ENCODE measurements at regions not wholly inside any gene's neighbourhood (a gene's known extent, or its start where the extent isn't known, plus 50 kb on each side); places are given as distances from the start of the nearest gene placed in this dataset.

GRCh38 chr4:36815536-36815935 lies 429.0 kb upstream of the NWD2 start:
- no peaks in the 10 kb centered on the region for H3K9me3 ChIP-seq
- no peaks in the 10 kb centered on the region for H3K27me3 ChIP-seq
- TF ChIP-seq EP300 (IDR thresholded peaks at IDR 0.05) (no peak), CTCF (IDR thresholded peaks at IDR 0.05) (no peak), POLR2A (IDR thresholded peaks at IDR 0.05) (no peak)
- no peaks in the 10 kb centered on the region for H3K4me1 ChIP-seq
- DNase-seq (ENCODE audit: low spot score in 2 of 2), result no peak
- no peak overlapping the region for H3K27ac ChIP-seq
- no peaks in the 10 kb centered on the region for H3K36me3 ChIP-seq
- no peak overlapping the region for H3K4me3 ChIP-seq
- 79 to 87% methylated on average over 4 of the region's 4 CpGs for WGBS, 2 donors

GRCh38 chr4:36823199-36823967 lies 421.2 kb upstream of the NWD2 start:
- H3K36me3 ChIP-seq, result no peaks in the 10 kb centered on the region
- no peaks in the 10 kb centered on the region for H3K4me1 ChIP-seq
- no peaks in the 10 kb centered on the region for H3K9me3 ChIP-seq
- H3K27ac ChIP-seq, result no peak overlapping the region
- DNase-seq (ENCODE audit: low spot score in 2 of 2), result no peak
- H3K27me3 ChIP-seq, result no peaks in the 10 kb centered on the region
- no peak overlapping the region for H3K4me3 ChIP-seq
- TF ChIP-seq CTCF (IDR thresholded peaks at IDR 0.05), result no peak
- 85 to 87% methylated on average over 12 of the region's 12 CpGs for WGBS, 2 donors

- no peaks in the 10 kb centered on the region for H3K27me3 ChIP-seq
- no peak for TF ChIP-seq EP300 (IDR thresholded peaks at IDR 0.05)
- no peak for TF ChIP-seq CTCF (IDR thresholded peaks at IDR 0.05)
- TF ChIP-seq POLR2A (IDR thresholded peaks at IDR 0.05), result no peak
- no peaks in the 10 kb centered on the region for H3K4me1 ChIP-seq
- DNase-seq (ENCODE audit: low spot score in 2 of 2), result no peak
- 68 to 78% methylated on average over 3 of the region's 3 CpGs for whole genome bisulfite sequencing, 2 donors
- no peak overlapping the region for H3K27ac ChIP-seq
- H3K9me3 ChIP-seq, result no peaks in the 10 kb centered on the region
- H3K36me3 ChIP-seq, result no peaks in the 10 kb centered on the region
- H3K4me3 ChIP-seq, result no peak overlapping the region
Observed at GRCh38 chr4:36824682-36825081, 419.9 kb upstream of the NWD2 start.

GRCh38 chr4:36835246-36835645 lies 409.3 kb upstream of the NWD2 start:
- Histone ChIP-seq H3K27me3 (no peaks in the 10 kb centered on the region), H3K4me1 (no peaks in the 10 kb centered on the region), H3K4me3 (no peak overlapping the region), H3K36me3 (no peaks in the 10 kb centered on the region), H3K27ac (no peak overlapping the region), H3K9me3 (no peaks in the 10 kb centered on the region)
- 64 to 89% methylated on average over 4 of the region's 4 CpGs for WGBS, 2 donors
- TF ChIP-seq POLR2A (IDR thresholded peaks at IDR 0.05), result no peak
- TF ChIP-seq CTCF (IDR thresholded peaks at IDR 0.05), result no peak
- no peak for TF ChIP-seq EP300 (IDR thresholded peaks at IDR 0.05)
- DNase-seq (ENCODE audit: low spot score in 2 of 2), result no peak

- Histone ChIP-seq H3K36me3 (no peaks in the 10 kb centered on the region), H3K4me1 (no peaks in the 10 kb centered on the region), H3K9me3 (no peaks in the 10 kb centered on the region), H3K27me3 (no peaks in the 10 kb centered on the region), H3K27ac (no peak overlapping the region), H3K4me3 (no peak overlapping the region)
- TF ChIP-seq CTCF (IDR thresholded peaks at IDR 0.05), result no peak
- TF ChIP-seq POLR2A (IDR thresholded peaks at IDR 0.05), result no peak
- TF ChIP-seq EP300 (IDR thresholded peaks at IDR 0.05), result no peak
- 62 to 63% methylated on average over 9 of the region's 9 CpGs for WGBS, 2 donors
- no peak for DNase-seq (ENCODE audit: low spot score in 2 of 2)
Observed at GRCh38 chr4:36841583-36842326, 402.8 kb upstream of the NWD2 start.
